ENCODE measurements at regions not wholly inside any gene's neighbourhood (a gene's known extent, or its start where the extent isn't known, plus 50 kb on each side); places are given as distances from the start of the nearest gene placed in this dataset.

DNA sequence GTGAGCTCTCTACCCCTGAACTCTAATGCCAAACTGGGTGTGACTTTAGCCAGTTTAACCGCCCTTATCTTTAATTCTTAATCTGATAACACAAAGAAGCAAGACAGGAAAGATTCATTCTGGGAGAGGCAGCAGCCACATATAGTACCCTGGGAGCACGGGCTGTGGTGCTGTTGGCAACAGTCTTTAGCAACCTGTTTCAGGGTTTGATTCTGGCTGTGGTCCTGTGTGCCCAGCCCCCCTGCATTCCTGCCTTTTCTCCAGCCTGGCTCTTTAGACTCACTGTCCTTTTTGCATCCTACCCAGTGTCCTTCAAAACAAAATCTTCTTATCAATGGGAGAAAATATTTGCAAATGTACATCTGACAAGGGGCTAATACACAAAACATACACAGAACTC, 275.2 kb downstream of the GXYLT1 start:
- DNase-seq = no peak

DNA sequence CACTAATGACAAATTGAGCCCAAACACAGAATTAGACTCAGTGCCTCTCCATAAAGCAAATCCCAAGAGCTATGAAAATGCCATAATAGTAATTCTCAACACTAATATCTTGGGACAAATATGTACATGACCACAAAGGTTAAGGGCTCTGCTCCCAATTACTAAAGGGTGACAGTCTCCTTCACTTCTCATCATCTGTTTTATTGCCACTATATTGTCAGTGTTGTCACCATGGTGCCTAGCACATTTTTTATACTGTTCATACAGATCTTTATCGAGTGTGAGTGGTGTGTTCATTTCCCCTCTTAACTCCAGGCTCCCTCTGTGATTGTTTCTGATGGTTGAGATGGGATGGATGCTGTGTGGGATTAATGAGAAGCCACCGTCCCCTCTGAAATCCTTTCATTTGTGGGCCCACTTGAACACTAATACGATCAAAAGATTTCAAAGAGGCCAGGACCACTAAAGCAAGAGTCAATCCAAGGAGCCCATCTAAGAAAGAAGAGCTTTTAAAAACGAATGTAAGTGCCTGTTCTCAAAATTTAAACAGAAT, 277.7 kb downstream of the GXYLT1 start:
- DNase-seq = no peak

DNA sequence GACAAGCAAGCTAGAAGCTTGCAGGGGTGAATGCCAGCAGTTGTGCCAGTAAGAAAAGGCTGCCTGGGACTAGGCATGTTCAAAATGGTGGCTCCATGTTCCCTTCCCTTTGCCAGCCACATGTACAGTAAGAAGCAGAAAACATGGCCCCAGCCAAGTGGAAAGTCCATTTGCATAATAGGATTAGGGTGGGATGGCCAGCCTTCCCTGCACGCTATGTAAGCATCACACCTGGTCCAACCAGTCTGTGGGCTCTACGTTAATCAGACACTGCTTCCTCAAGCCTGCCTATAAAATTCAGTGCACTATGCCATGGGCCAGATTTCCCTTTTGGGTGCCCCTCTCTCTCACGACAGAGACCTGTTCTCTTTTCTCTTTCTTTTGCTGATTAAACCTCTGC, 288.4 kb downstream of the GXYLT1 start:
- DNase-seq = no peak

DNA sequence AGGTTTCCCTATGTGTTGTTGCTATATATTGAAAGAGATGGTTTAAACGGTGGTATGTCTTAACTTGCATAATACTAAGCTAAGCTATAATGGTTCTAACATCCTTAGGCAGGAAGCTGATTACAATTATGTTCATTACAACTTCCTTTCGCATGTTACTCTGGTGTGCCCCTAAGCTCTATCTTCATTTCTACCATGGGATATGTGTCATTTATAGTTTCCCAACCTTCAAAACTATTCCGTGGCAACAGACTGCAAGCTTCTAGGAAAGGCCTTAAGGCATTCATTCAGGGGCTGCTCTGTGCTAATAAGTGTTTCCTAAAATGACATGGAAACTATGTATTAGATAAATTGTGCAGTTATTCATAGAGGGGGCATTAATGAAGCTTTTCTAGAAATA, 294.6 kb downstream of the GXYLT1 start:
- no peak for DNase-seq

DNA sequence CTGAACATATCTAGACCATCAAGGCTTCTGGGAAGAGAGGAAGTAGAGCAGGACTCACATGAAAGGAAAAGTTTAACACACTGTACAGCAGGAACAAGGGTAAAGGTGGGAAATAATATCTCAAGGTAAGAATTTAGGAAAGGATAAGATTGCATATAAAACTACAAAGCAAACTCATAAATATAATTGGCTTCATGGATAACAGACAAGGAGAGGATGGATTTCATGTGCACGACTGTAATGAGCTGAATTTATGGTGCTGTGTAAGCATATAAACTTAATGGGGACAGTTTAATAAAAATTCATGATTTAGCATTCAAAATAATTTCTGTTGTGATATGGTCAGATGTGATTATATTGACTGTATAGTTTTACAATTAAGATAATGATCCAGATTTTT, 298.0 kb downstream of the GXYLT1 start:
- no peak for DNase-seq

DNA sequence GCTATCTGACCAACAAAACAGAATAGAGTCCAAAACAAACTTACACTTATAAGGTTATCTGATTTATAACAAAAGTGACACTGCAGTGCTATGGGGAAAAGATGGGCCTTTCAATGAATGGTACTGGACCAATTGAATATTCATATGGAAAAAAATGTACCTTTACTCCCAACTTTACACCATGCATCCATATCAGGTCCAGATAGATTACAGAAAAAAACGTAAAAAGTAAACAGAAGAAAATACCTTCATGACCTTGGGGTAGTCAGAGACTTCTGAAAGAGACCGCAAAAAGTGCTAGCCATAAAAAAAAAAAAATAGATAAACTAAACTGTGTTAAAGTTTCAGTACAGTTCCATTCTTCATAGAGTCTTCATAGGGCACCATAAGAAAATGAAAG, 308.3 kb downstream of the GXYLT1 start:
- DNase-seq = no peak

DNA sequence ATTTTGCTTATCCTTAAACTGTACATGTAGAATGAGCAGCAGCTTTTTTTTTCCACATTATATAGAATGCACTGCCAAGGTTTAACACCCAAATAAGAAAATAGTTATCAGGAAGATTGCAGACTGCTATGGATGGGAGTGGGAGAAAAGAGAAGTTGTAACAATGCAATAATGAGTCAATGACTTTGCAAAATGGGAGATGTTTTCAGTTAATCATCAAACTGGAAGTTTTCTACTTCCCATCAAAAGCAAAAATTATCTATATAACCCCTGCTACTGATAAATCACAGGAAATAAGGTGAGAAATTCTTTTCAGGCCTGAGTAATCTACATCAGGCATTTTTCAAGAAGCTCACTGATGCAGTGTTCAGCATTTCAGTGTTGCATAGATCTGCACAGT, 309.1 kb downstream of the GXYLT1 start:
- no peak for DNase-seq

DNA sequence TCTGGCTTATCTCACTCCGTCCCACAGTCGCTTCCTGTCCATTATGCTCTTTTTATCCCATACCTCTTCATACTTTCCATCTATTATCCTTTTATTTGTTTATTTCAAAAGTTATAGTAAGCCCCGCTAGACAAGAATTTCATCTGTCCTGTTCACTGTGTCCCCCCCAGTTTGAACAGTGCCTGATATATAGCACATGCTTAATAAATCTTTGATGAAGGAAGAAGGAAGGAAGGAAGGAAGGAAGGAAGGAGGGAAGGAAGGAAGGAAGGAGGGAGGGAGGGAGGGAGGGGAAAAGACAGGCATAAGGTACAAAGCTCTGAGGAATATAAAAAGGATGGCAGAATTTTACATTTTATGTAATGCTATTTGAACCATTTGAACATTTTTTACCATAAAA, 324.7 kb downstream of the GXYLT1 start:
- no peak for DNase-seq

DNA sequence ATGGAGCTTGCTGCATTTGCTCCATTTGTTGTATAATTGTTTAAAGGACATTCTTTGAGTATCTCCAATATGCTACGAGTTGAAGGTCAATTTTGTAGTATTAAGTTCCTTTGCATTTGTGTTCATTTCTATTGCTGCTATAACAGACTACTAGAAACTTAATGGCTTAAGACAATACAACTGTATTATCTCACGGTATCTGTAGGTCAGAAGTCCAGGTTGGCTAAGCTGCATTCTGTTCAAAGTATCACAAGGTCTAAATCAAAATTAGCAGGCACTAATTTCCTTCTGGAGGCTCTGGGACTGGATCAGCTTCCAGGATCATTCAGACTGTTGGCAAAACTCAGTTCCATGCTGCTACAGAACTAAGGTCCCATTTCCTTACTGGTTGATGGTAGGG, 340.6 kb downstream of the GXYLT1 start:
- DNase-seq = no peak

DNA sequence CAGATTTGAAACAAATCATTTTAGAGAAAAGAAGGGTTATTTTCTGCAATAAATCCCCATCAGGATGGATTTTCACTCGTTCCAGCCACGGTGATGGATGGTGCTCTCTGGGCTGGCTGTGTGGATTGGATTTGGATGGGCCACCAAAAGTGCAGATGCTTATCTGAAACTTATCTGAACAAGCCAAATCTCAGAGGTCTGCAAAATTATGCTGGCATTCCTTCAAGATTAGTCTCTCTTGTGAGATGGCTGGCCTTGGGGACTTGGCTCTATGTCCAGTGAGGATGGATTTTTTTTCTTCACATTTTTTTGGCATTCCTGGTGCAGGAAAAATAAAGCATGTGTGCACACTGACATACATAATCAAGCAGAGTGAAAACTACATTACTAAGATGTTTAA, 341.9 kb downstream of the GXYLT1 start:
- DNase-seq = no peak

DNA sequence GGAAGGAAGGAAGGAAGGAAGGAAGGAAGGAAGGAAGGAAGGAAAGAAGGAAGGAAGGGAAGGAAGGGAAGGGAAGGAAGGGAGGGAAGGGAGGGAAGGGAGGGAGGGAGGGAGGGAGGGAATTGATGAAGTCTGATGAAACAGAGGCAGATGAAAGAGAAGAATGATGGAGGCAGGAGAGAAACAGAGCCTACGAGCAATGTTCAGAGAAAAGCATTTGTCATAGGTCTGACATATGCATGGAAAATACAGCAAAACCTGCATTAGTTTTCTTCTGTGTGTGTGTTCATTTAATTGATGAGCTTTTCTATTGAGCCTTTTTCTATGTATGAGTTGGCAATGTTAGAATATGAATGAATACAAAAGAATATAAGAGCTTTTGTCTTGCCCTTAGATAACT, 343.4 kb downstream of the GXYLT1 start:
- DNase-seq = no peak

DNA sequence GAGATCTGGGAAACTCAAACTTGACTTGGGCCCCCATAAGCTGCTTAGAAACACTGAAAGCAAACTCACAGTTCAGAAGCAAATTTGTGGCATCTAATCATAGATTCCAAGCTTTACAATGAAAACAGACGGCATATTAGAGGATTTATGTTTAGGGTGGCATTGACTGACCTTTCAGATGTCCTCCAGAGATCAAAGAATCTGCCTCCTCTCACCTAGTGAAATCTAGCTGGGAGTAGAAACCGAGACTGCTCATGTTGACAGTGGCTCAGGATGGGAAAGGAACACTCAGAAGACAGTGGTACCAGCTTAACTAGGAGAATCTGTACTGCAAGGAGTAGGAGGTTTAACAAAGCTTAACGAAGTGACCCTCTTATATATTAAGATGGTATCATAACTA, 345.0 kb downstream of the GXYLT1 start:
- no peak for DNase-seq

DNA sequence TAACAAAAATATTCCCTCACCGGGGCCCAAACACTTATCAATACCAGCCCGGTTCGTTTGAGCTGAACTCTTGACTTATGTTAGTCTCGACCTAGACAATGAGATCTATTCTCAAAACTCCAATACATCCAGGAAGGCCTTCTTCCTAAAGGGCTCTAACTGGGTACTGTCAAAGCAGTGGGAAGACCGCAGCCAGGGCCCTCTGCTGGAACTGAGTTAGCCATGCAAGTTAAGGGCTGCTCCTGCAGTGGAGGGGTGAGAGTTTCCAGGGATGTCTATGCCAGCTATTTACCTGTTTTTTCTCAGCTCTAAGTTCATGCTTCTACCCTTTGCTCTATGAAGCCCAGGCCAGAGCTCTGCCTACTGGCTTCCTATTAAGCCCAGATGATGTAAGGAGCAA, 348.8 kb downstream of the GXYLT1 start:
- no peak for DNase-seq

DNA sequence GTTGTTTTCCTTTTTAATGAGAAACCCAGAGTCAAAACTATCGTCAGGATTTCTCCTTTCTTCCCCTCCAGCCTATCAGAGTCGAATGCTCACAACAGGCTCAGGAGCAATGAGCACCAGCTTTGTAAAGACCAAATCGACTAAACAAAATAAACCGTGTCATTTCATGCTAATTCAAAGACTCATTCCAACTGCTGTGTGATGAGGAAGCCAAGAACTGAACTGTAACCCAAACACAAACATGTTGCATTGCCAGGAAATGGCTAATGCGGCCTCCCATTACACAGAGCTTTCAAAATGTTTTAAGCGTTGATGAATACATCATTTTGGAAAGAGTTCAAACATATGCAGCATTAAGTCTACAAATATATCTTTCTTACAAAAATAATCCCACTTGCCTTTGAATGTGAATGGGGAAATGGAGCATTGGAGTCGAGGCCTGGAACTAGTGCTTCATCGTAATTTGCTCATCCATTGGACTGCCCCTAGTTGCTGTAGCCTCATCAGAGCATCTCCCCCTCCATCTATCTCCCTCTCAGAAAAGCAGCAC, 349.5 kb downstream of the GXYLT1 start:
- DNase-seq = no peak

DNA sequence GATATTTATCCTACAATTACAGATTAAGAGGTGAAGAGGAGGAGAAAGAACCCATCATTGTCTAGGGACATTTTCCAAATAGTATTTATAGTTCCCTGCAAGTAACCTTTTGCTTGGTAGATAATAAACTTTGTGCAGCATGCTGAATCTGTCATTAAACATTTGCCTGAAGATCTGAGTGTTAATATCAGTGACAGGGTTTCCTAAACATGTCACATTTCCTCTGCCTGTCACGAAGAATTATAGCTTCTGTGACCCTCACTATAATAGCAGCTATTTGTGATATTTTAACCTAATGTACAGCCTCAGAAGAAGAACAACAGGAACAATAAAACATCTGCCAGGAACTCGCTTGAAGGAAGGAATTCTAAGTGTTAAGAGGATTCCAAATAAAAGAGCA, 350.3 kb downstream of the GXYLT1 start:
- DNase-seq = no peak

DNA sequence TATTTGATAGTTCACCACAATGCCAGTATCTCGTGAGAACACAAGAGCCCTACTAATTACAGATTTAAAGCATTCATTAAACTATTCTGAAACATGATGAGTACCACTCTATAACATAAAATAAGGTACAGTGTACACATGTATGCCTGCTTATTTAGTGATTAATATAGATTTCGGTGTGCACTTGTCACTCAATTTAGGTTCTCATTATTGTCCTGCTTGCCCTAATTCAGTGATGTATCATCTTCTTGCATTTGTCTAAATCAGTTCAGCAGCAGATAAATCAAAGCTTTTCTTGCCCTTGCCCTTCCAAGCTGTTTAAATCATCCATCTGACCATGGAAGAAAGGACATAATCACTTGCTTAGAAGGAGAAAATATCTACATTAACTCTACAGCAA, 359.7 kb downstream of the GXYLT1 start:
- no peak for DNase-seq

DNA sequence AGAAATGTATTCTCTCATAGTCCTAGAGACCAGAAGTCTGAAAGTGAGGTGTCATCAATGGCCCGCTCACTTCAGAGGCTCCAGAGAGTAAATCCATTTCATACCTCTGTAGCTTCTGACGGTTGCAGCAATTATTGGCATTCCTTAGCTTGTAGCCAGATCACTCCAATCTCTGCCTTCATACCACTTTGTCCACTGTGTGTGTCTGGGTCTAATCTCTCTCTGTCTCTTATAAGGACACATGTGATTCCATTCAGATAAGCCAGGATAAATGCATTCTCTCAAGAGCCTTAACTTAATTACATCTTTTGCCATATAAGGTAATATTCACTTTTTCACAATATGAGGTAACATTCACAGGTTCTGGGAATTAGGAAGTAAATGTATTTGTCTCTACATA, 365.7 kb downstream of the GXYLT1 start:
- no peak for DNase-seq

DNA sequence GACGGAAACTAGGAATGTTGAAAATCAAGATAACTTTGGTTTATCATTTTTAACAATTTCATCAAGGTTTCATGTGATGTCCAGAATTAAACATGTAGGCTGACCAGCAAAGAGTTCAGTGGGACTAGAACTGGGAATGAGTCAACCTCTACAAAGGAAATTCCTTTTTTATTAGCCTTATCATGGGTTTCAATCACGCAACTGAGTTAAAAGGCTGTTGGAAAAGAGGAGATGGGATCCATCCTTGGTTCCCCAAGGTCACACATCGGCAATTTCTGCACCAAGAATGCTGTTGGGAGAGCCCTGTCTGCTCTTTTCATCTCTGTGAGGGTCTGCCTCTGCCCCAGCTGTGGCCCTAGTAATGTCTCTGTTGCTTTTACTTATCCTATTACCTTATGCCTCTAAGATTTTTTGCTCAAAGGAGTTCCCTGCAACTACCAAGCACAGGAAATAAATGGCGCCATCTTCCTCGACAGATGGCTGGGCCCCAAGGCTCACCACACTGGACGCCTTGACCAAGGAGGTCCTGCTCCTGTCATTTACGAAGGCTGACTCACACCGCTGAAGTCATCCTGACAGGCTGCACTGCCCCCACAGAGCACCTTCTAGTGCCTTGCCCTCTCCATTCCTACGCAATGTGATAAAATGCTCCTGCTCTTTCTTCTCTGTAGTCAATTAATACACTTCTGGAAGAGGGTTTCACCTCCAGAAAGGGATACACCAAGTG, 367.4 kb downstream of the GXYLT1 start:
- no peak for DNase-seq

DNA sequence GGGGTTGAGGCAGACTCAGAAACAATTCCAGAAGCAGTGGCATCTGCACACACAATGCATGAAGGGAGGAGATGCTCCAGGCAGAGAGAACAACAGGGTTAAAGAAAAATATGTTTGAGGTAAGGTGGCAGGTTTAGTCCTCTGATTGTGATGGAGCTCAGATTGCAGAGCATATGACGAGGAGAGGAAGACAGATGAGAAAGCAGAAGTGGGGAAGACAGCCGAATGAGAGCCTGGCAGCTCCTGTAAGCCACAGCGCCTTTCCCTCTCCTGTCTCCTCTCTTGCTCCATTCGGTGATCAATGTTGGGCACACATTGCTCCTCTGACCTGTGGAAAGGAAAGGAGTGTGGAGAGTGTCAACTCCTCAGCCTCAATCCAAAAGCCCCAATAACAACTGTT, 372.2 kb downstream of the GXYLT1 start:
- no peak for DNase-seq

DNA sequence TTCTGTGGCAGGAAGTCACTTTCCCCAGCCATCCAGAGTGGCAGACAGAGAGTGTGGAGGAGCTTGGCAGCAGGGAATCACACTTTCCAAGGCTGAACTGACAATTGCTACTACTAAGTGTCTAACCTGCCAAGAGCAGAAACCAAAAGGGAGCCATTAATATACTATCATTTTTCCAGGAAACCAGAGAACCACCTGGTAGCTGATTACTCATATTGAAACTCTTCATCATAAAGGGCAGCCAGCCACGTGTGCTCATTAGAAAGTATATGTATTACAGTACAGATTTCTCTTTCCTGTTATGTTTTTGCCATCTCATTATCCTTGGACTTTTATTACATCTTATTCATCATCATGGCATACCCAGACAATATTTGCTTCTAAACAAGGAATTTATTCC, 374.9 kb downstream of the GXYLT1 start:
- DNase-seq = no peak

DNA sequence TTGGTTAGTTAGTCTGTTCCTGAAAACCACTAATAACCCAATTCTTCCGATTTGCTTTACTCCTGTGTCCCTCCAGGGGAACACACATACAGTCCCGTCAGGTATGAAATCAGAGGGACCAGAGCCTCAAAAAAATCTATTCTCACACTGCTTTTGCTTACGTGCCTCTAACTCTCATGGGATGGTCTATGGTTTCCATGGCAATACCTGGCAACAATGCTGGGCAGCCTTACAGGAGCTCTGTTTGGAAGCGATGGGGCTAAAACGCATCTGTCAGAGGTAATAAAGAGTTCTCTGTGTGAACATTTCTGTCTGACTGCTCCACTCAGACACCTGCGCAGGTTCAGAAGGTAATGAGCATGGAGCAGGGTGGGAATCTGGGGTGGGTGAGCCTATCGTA, 376.2 kb downstream of the GXYLT1 start:
- no peak for DNase-seq

DNA sequence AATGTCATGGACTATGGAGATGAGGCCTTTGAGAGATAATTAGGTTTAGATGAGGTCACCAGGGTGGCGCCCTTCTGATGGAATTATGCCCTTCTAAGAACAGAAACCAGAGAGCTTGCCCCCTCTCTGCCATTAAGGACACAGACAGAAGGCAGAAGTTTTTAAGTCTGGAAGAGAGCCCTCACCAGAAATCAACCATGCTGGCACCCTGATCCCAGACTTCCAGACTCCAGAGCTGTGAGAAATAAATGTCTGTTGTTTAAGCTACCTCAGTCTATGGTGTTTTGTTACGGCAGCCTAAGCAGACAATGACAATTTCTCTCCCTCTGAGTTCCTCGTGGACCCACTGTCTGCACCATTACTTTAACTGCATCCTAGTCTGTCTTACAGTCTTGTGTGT, 382.0 kb downstream of the GXYLT1 start:
- no peak for DNase-seq

DNA sequence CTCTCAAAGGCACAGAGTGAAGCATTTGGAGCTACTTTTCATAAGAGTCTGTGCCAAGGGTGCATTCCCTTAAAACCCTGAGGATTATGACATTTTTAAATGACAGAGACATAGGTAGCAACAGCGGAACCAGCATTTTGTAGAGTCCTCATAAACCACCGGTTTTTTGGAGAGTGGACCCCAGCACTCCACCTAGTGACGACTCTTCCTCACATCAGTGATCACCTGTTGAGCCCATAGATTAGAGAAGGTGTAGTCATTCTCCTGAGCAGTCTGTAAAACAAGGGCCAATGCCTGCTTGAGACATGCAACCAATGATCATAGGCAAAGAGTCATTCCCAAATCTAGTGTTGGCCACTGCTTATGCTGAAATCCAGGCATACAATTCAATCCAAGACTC, 399.1 kb downstream of the GXYLT1 start:
- DNase-seq = no peak

DNA sequence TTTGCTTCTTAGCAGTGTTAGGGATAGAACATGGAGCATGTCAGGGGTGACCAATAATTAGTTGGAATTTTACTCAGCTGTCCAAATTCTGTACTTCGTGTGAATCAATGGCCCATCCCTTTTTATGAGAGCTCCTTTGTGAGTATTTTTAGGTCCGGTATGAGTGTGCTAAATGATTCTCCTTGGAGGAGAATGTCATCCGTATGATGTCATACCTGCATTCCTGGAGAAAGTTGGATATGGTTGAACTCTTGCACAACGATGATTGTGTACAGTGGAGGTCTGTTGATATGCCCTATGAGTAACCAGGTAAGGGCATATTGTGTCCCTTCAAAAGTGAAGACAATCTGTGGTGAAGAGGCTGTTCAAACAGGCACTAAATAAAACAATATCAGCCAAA, 400.8 kb downstream of the GXYLT1 start:
- no peak for DNase-seq

DNA sequence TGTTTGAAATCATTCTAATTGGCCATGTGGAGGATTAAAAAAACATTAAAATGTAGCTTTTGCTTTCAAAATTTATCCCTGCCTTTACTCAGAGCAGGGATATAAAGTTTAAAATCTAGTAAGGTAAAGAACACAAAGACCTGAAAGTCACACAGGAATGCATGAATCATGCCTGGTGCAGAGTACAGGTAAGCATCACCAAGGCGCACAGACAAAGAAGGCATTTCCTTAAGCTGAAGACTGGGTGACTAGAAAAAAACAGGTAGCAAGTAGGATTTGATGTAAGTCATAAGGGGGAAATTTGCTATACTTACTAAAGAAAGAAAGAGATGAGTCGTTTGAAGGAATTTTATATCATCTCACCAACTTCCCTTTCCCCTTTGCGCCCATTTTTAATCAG, 405.6 kb downstream of the GXYLT1 start:
- no peak for DNase-seq

All from activated CD4-positive, alpha-beta T cell treated with anti-CD3 and anti-CD28 coated beads for 4 hours (primary cell).